ENCODE measurements at regions not wholly inside any gene's neighbourhood (a gene's known extent, or its start where the extent isn't known, plus 50 kb on each side); places are given as distances from the start of the nearest gene placed in this dataset.

DNA sequence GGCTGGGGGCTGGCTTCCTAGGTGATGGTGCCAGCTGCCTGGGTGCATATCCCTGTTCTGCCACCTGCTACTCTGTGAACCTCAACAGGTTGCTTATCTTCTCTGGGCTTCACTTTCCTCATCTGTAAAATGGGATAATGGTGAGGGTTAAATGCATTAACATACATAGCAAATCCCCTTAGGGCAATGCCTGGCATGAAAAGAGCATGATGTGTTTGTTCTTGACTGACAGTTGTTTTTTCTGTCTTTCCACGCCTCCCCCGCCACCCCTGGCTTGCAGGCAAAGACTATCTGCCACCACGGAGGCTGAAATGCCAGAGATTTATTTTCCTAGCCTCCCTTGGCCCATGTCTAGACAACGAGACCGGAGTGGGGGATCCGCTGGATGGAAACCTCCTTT is 280.5 kb downstream of the NSG2 start:
- H3K9me3 ChIP-seq = no peaks in the 10 kb centered on the region
- H3K36me3 ChIP-seq (ENCODE audit: control insufficient read depth in 2 of 2, extremely low read depth in 1 of 2, insufficient read depth in 1 of 2, low read length in 1 of 2) = no peaks in the 10 kb centered on the region
- 58% methylated on average over 3 of the region's 6 CpGs for WGBS (ENCODE audit: insufficient coverage)
- no peak overlapping the region for H3K4me3 ChIP-seq (ENCODE audit: control insufficient read depth in 1 of 2, extremely low read depth in 1 of 2, low read length in 1 of 2)
- POLR2A ChIA-PET = no interaction called here
- H3K27me3 Mint-ChIP-seq = peaks cover 31 to 39% of the 10 kb centered on the region in 2 donors
- ATAC-seq (replicated peaks in 1 of 4) (no peak), DNase-seq (no peak)
- H3K27me3 ChIP-seq (replicated peaks in 1 of 2; ENCODE audit: control insufficient read depth in 2 of 2, extremely low read depth in 1 of 2, insufficient read depth in 2 of 2, low read length in 1 of 2) = peaks cover 0 to 32% of the 10 kb centered on the region in 2 experiments
- no peaks in the 10 kb centered on the region for H3K9me3 Mint-ChIP-seq
- no peaks in the 10 kb centered on the region for H3K4me1 ChIP-seq (ENCODE audit: control insufficient read depth in 1 of 2, extremely low read depth in 1 of 2, insufficient read depth in 2 of 2, low read length in 2 of 2)
- H3K27ac Mint-ChIP-seq = no peak overlapping the region
- no peak overlapping the region for H3K4me3 Mint-ChIP-seq
- CTCF ChIA-PET = no interaction called here
- H3K4me1 Mint-ChIP-seq = no peaks in the 10 kb centered on the region
- no peak overlapping the region for H3K27ac ChIP-seq (ENCODE audit: low read length)
- no peaks in the 10 kb centered on the region for H3K36me3 Mint-ChIP-seq

DNA sequence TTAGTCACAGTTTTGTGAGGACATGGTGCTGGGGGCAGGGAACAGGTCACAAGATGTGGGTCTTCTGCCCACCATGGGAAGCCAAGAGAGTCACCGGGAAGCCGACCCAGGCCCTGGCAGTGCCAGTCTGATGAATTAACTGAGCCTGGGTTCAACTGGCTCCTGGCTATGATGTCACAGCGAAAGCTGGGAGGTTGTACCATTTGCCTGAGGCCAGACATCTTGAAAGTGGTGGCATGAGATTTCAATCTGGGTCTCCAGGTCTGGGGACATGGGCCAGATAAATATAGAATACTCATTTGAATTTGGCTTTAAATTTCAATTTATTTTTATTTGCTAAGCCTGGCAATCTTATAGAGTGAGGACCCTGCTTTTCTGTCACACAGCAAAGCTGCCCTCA is 280.9 kb downstream of the NSG2 start:
- Mint-ChIP-seq H3K9me3 (no peaks in the 10 kb centered on the region), H3K4me3 (no peak overlapping the region), H3K27ac (no peak overlapping the region), H3K4me1 (no peaks in the 10 kb centered on the region), H3K36me3 (no peaks in the 10 kb centered on the region), H3K27me3 (peaks cover 29 to 41% of the 10 kb centered on the region in 2 donors)
- Histone ChIP-seq H3K9me3 (no peaks in the 10 kb centered on the region), H3K36me3 (ENCODE audit: control insufficient read depth in 2 of 2, extremely low read depth in 1 of 2, insufficient read depth in 1 of 2, low read length in 1 of 2) (no peaks in the 10 kb centered on the region), H3K27me3 (replicated peaks in 1 of 2; ENCODE audit: control insufficient read depth in 2 of 2, extremely low read depth in 1 of 2, insufficient read depth in 2 of 2, low read length in 1 of 2) (peaks cover 0 to 28% of the 10 kb centered on the region in 2 experiments), H3K4me3 (ENCODE audit: control insufficient read depth in 1 of 2, extremely low read depth in 1 of 2, low read length in 1 of 2) (no peak overlapping the region), H3K27ac (ENCODE audit: low read length) (no peak overlapping the region), H3K4me1 (ENCODE audit: control insufficient read depth in 1 of 2, extremely low read depth in 1 of 2, insufficient read depth in 2 of 2, low read length in 2 of 2) (no peaks in the 10 kb centered on the region)
- WGBS (ENCODE audit: insufficient coverage) = 58% methylated on average over 2 of the region's 3 CpGs
- ATAC-seq (replicated peaks in 1 of 4) (no peak), DNase-seq (no peak)
- ChIA-PET CTCF (interaction anchor here in 1 of 2 donors (0.7 kb wide), 1 partner anchor 17 kb away, joined by 8 read pairs; no protein-coding TSS in a partner anchor), POLR2A (no interaction called here)

DNA sequence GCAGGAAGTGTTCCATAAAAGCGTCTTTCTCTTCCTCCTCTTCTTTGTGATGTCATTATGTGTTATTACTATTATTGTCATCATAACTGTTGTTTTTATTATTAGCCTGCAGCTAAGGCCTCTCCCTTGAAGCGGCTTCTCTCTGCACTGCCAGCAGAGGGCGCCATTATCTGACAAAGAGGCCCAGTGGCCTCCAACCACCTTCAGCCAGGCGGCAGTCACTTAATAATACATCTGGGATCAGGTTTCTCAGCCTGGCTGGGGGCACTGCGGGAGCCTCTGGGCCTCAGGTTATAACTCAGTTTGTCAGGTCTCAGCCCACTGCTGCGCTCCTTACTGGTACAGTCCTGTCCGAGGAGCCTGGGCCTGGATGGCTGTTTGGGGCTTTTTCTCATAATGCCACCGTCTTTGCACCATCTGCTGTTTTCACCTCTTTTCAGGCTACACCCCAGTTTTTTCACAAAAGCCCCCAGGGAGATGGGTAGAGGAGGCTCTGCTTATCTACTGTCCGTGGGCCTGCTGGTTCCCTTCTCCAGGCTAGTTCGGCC is 281.9 kb downstream of the NSG2 start:
- Mint-ChIP-seq H3K9me3 (no peaks in the 10 kb centered on the region), H3K27ac (no peak overlapping the region), H3K36me3 (no peaks in the 10 kb centered on the region), H3K27me3 (peaks cover 26 to 41% of the 10 kb centered on the region in 2 donors), H3K4me1 (no peaks in the 10 kb centered on the region), H3K4me3 (no peak overlapping the region)
- POLR2A ChIA-PET = no interaction called here
- Histone ChIP-seq H3K4me1 (ENCODE audit: control insufficient read depth in 1 of 2, extremely low read depth in 1 of 2, insufficient read depth in 2 of 2, low read length in 2 of 2) (no peaks in the 10 kb centered on the region), H3K4me3 (ENCODE audit: control insufficient read depth in 1 of 2, extremely low read depth in 1 of 2, low read length in 1 of 2) (no peak overlapping the region), H3K9me3 (no peaks in the 10 kb centered on the region), H3K27ac (ENCODE audit: low read length) (no peak overlapping the region), H3K27me3 (replicated peaks in 1 of 2; ENCODE audit: control insufficient read depth in 2 of 2, extremely low read depth in 1 of 2, insufficient read depth in 2 of 2, low read length in 1 of 2) (peaks cover 0 to 23% of the 10 kb centered on the region in 2 experiments), H3K36me3 (ENCODE audit: control insufficient read depth in 2 of 2, extremely low read depth in 1 of 2, insufficient read depth in 1 of 2, low read length in 1 of 2) (no peaks in the 10 kb centered on the region)
- CTCF ChIA-PET = interaction anchor here in 1 of 2 donors (0.7 kb wide), 2 partner anchors 18 to 75 kb away, joined by 5 to 8 read pairs; no protein-coding TSS in a partner anchor
- no peak for ATAC-seq (replicated peaks in 1 of 4)
- 58% methylated on average over 7 of the region's 10 CpGs for WGBS (ENCODE audit: insufficient coverage)
- DNase-seq = peak in 20 of 35 experiments; percentile 3 to 47 (median 13)

DNA sequence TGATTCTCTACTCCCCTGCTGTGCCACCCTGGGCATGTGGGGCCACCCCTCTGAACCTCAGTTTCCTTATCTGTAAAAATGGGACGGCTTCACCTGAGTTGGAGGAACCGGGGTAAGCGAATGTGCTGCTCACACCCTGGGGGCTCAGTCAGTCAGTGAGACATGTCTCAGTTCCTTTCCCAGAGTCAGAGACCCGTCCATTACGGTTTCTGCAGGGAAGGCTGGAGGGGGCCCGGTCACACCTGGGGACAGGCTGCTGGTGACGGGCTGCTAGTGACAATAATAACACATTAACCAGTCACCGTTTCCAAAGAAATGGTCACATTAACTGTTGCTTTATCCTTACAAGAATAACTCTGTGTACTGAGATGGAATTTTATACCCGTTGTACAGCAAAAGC is 282.4 kb downstream of the NSG2 start:
- ChIA-PET POLR2A (no interaction called here), CTCF (no interaction called here)
- H3K27ac Mint-ChIP-seq = no peak overlapping the region
- no peak for ATAC-seq (replicated peaks in 1 of 4)
- Histone ChIP-seq H3K4me3 (ENCODE audit: control insufficient read depth in 1 of 2, extremely low read depth in 1 of 2, low read length in 1 of 2) (no peak overlapping the region), H3K27me3 (replicated peaks in 1 of 2; ENCODE audit: control insufficient read depth in 2 of 2, extremely low read depth in 1 of 2, insufficient read depth in 2 of 2, low read length in 1 of 2) (peaks cover 0 to 23% of the 10 kb centered on the region in 2 experiments), H3K9me3 (no peaks in the 10 kb centered on the region), H3K27ac (ENCODE audit: low read length) (no peak overlapping the region), H3K4me1 (ENCODE audit: control insufficient read depth in 1 of 2, extremely low read depth in 1 of 2, insufficient read depth in 2 of 2, low read length in 2 of 2) (no peaks in the 10 kb centered on the region), H3K36me3 (ENCODE audit: control insufficient read depth in 2 of 2, extremely low read depth in 1 of 2, insufficient read depth in 1 of 2, low read length in 1 of 2) (no peaks in the 10 kb centered on the region)
- 96% methylated on average over 4 of the region's 9 CpGs for WGBS (ENCODE audit: insufficient coverage)
- no peaks in the 10 kb centered on the region for H3K9me3 Mint-ChIP-seq
- H3K27me3 Mint-ChIP-seq = peaks cover 21 to 37% of the 10 kb centered on the region in 2 donors
- no peak for DNase-seq
- H3K4me3 Mint-ChIP-seq = no peak overlapping the region
- no peaks in the 10 kb centered on the region for H3K36me3 Mint-ChIP-seq
- no peaks in the 10 kb centered on the region for H3K4me1 Mint-ChIP-seq

DNA sequence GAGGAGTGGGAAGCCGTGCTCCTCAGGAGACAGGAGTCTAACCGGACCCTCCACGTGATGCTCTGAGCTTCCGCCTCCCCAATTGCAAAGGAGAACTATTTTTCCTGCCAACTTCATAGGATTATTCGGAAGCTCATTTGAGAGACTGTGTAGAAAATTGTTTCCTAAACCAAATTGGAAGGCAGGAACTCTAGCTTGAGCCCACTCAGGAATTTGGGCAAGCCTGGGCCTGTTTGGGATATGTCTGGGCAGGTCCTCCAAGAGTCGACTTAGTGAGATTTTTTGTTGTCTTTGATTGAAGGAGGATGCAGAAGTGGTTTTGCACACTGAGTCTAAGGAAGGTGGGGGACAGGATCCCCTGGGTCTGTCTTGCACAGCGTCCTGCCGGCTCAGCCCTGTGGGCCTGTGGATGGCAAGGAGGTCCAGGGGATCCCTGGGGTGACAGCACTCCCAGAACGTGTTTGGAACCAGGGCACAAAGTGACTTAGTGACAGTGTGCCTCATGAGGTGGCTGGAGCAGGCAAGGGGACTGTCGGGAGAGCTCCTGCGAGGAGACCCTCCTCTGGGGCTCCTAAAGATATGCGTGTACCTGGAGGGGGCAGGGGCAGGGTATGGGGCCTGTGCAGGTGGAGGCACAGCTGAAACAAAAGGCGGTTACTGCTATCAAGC is 283.3 kb downstream of the NSG2 start:
- H3K4me1 ChIP-seq (ENCODE audit: control insufficient read depth in 1 of 2, extremely low read depth in 1 of 2, insufficient read depth in 2 of 2, low read length in 2 of 2) = no peaks in the 10 kb centered on the region
- no peaks in the 10 kb centered on the region for H3K9me3 ChIP-seq
- POLR2A ChIA-PET = no interaction called here
- no peak for ATAC-seq (replicated peaks in 1 of 4)
- H3K27me3 ChIP-seq (replicated peaks in 1 of 2; ENCODE audit: control insufficient read depth in 2 of 2, extremely low read depth in 1 of 2, insufficient read depth in 2 of 2, low read length in 1 of 2) = peaks cover 0 to 21% of the 10 kb centered on the region in 2 experiments
- no peaks in the 10 kb centered on the region for H3K4me1 Mint-ChIP-seq
- no peak overlapping the region for H3K27ac ChIP-seq (ENCODE audit: low read length)
- H3K27ac Mint-ChIP-seq = no peak overlapping the region
- no peak overlapping the region for H3K4me3 ChIP-seq (ENCODE audit: control insufficient read depth in 1 of 2, extremely low read depth in 1 of 2, low read length in 1 of 2)
- H3K9me3 Mint-ChIP-seq = no peaks in the 10 kb centered on the region
- no peak for DNase-seq
- WGBS (ENCODE audit: insufficient coverage) = 66% methylated on average over 12 of the region's 13 CpGs
- H3K27me3 Mint-ChIP-seq = peaks cover 20 to 33% of the 10 kb centered on the region in 2 donors
- no peak overlapping the region for H3K4me3 Mint-ChIP-seq
- no peaks in the 10 kb centered on the region for H3K36me3 Mint-ChIP-seq
- no peaks in the 10 kb centered on the region for H3K36me3 ChIP-seq (ENCODE audit: control insufficient read depth in 2 of 2, extremely low read depth in 1 of 2, insufficient read depth in 1 of 2, low read length in 1 of 2)
- CTCF ChIA-PET = interaction anchor here in 1 of 2 donors (0.7 kb wide), 1 partner anchor 32 kb away, joined by 3 read pairs; no protein-coding TSS in a partner anchor

DNA sequence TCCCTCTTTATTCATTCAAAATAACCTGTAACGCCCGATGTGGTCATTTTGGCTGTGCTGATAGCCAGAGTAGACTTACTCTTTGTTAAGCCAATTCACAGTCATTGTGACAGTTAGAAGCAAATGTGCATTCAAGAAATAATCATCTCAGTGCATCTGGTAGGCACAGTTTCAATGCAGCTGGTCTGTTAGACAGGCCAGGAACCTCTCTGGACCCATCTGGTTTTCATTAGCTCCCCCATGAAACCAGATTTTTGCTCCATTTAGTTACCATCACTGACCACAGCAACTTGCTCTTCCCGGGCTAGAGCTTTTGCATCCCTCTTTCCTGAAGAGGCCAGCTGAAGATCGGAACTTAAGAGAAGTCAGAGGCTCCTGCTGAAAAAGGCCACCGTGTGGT is 284.2 kb downstream of the NSG2 start:
- H3K4me1 Mint-ChIP-seq = no peaks in the 10 kb centered on the region
- ChIA-PET POLR2A (no interaction called here), CTCF (no interaction called here)
- no peaks in the 10 kb centered on the region for H3K36me3 Mint-ChIP-seq
- peaks cover 0 to 18% of the 10 kb centered on the region in 2 experiments for H3K27me3 ChIP-seq (replicated peaks in 1 of 2; ENCODE audit: control insufficient read depth in 2 of 2, extremely low read depth in 1 of 2, insufficient read depth in 2 of 2, low read length in 1 of 2)
- H3K4me3 ChIP-seq (ENCODE audit: control insufficient read depth in 1 of 2, extremely low read depth in 1 of 2, low read length in 1 of 2) = no peak overlapping the region
- H3K9me3 Mint-ChIP-seq = no peaks in the 10 kb centered on the region
- no peak overlapping the region for H3K27ac Mint-ChIP-seq
- no peaks in the 10 kb centered on the region for H3K4me1 ChIP-seq (ENCODE audit: control insufficient read depth in 1 of 2, extremely low read depth in 1 of 2, insufficient read depth in 2 of 2, low read length in 2 of 2)
- H3K36me3 ChIP-seq (ENCODE audit: control insufficient read depth in 2 of 2, extremely low read depth in 1 of 2, insufficient read depth in 1 of 2, low read length in 1 of 2) = no peaks in the 10 kb centered on the region
- H3K4me3 Mint-ChIP-seq = no peak overlapping the region
- 75% methylated on average over 4 of the region's 5 CpGs for WGBS (ENCODE audit: insufficient coverage)
- no peaks in the 10 kb centered on the region for H3K9me3 ChIP-seq
- H3K27me3 Mint-ChIP-seq = peaks cover 16 to 26% of the 10 kb centered on the region in 2 donors
- ATAC-seq (replicated peaks in 1 of 4) = no peak
- H3K27ac ChIP-seq (ENCODE audit: low read length) = no peak overlapping the region
- no peak for DNase-seq

Data from T-cell (primary cell).